Femur (tissue), 1 donor: ENCODE measurements at regions not wholly inside any gene's neighbourhood (a gene's known extent, or its start where the extent isn't known, plus 50 kb on each side); places are given as distances from the start of the nearest gene placed in this dataset.
"Not testable (repeated sequence)": the region's sequence is repeated elsewhere in the genome, so short reads cannot be mapped to it uniquely, and the experiment has no call there.

Experiments used
- DNase-seq: peaks from one replicate; pipeline ENCODE4 v3.0.0-alpha.2; 2017

DNA sequence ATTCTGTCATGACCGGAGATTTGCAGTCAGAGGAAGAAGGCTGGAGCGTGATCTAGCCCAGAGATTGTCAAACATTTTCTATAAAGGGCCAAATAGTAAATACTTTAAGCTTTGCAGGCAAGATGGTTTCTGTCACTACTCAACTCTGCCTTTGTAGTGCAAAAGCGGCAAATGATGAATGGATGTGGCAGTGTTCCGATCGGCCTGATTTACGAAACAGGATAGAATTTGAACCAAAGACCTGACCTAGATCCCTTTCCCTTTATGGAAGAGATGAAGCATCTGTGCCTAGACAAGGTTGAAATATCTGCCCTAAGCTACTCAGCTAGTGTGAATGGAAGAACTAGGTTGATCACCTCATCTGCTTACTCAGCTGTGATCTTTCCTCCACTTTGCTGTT lies 209.5 kb downstream of the YTHDC2 start:
- DNase-seq = no peak

DNA sequence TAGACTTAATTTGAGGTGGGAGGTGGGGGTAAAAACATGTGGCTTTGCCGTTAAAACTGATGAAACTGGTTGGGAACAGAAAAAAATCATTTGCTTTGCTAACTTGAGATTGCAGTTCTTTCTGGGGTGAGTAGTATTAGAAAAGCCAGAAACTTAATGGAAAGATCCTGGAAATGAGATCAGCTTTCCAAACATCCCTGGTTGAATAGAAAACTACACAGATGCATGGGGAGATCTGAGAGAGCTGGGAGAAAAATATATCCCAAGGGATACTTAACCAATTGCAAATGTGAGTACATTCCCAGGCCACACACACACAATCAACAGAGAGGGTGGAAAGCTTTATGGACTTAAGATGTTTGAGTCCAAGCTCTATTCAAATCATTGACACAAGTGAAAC lies 222.3 kb downstream of the YTHDC2 start:
- DNase-seq = no peak

DNA sequence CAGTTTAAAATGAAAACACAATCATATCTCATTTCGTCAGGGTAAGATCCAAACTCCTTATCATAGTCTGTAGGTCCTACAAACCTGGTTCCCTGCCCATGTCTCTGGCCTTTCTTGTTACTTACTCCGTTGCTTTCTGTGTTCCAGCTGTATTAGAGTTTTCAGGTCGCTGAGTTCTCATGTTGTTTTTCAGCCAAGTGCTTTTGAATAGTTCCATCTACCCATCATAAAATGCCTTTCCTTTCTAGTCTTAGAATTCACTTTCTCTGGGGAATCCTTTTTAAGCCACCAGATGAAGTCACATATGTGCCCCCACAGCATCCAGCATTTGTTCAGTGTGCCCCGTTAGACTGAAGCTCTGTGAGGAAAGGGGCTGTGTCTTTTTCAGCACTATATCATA lies 228.7 kb downstream of the YTHDC2 start:
- DNase-seq = no peak

DNA sequence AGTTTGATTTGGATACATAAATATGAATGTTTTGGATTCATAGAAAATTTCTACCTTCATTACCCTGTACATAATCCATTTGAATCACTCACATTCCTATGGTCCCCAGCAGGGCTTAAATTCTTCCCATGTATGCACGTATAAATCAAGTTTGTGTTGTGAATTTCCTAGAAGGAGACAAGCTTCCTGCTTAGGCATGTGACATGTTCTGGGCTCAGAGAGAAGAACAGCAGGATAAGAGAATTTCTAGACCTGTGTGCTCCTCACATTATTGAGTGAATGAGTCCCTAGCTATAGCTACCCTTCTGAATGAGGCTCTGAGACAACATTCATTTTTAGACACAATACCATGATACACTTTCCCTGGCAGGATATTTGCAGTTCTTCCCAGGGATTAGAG lies 229.1 kb downstream of the YTHDC2 start:
- DNase-seq = no peak

GRCh38 chr5:113748403-113748802 lies 234.9 kb downstream of the YTHDC2 start:
- DNase-seq = no peak

DNA sequence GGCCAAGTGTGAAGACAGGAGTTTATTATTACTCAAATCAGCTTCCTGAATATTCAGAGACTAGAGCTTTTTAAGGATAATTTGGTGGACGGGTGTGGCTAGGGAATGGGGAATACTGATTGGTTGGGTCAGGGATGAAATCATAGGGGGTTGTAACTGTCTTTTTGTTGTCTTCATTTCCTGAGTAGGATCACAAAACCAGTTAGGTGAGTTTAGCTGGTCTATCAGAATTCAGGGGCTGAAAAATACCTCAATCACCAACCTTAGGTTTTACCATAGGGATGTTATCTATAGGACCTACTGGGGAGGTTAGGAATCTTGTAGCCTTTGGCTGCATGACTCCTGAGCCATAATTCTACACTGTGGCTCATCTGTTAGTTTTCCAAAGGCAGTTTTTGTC lies 235.8 kb downstream of the YTHDC2 start:
- no peak for DNase-seq

GRCh38 chr5:113753182-113753581 lies 239.7 kb downstream of the YTHDC2 start:
- not testable (repeated sequence) for DNase-seq

GRCh38 chr5:113755516-113755915 lies 242.0 kb downstream of the YTHDC2 start:
- no peak for DNase-seq

DNA sequence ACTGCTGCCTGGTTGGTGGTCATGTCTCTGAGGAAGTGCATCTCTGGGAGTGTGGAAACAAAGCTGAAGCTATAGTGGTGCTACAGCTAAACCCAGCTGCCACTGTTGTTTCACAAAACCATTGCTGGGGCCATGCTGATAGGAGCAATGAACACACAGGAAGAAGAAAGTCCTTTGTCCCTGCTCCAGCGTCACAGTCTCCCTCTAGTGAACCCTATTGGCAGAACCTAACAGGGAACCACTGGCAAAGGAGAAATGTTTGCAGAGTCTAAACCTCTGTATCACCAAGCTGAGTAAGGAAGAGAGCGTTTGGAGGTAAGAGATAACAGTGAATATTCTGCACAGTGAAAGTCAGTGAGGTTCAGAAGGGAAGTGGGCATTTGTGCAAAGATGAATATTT lies 244.0 kb downstream of the YTHDC2 start:
- no peak for DNase-seq

DNA sequence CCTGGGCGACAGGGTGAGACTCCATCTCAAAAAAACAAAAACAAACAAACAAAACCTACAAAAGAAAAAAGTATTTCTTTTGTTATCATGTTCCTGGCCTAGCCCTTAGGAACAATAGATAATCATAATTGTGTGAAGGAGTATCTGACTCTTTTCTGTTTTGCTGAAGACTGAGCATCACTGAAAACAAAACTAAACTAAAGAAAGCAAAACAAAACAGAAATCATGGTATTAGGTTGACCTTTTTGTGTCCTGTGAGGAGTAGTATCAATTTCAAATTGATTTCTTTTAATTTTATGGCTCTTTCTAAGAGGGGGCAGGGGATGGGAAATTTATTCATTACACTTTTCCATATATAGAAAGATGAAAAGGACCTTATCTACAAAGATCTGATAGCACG lies 246.0 kb downstream of the YTHDC2 start:
- DNase-seq = no peak

GRCh38 chr5:113760486-113760885 lies 247.0 kb downstream of the YTHDC2 start:
- DNase-seq = no peak

- DNase-seq = no peak
These were observed 248.1 kb downstream of the YTHDC2 start for GRCh38 chr5:113761594-113761993.

DNA sequence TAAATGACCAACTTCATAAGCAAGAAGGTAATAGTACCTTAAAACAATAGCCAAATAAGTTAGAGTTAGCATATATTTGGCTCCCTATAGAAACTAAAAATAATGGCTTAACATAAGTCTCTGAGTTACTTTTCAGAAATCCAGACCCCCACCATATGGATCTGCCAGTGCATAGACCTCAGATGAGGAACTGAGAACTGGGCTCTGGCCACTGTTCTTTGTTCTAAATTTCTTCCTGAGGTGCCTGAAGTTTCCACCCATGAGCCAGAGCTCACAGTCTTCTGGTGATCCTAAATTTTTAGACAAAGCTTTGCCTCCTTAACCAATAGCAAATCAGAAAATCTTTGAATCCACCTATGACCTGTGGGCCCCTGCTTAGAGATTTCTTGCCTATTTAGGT lies 250.9 kb downstream of the YTHDC2 start:
- DNase-seq = no peak

- not testable (repeated sequence) for DNase-seq
These were observed 253.3 kb downstream of the YTHDC2 start for GRCh38 chr5:113766827-113767226.

- DNase-seq = no peak
These were observed 257.2 kb downstream of the YTHDC2 start for GRCh38 chr5:113770648-113771047.

DNA sequence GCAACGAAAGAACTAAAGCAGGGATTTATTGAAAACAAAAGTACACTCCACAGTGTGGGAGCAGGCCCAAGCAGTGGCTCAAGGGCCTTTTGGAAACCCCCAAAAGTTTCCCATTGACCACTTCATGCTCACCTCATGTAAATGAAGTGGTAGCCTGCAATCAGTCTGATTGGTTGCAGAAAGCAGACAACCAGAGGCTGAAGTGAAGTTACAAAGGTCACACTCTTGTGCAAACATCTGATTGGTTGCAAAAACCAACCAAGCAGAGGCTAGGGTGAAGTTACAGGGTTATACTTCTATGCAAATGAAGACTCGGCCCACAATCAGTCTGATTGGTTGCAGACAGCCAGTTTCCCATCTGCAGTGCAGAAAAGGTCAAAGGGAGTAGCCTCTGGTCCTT lies 258.0 kb downstream of the YTHDC2 start:
- no peak for DNase-seq

DNA sequence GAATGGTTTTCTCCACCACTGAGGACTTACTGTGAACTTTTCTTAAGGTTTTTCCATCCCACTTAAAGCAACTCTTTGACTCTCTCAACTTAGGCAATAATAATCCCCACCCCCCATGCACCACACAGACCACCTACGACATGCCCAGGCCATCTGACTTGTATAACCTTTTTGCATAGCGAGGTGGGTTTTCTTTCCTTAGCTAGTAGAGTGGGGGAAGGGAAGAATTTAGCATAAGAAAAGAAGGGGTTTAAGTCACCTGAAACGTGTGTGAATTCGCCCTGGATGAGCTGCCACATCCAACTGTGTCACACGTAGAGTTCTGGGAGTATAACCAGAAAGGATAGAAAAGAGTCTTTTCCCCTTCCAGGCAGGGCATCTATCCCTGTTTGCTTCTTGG lies 262.7 kb downstream of the YTHDC2 start:
- no peak for DNase-seq

- no peak for DNase-seq
These were observed 263.5 kb downstream of the YTHDC2 start for GRCh38 chr5:113776832-113777525.

DNA sequence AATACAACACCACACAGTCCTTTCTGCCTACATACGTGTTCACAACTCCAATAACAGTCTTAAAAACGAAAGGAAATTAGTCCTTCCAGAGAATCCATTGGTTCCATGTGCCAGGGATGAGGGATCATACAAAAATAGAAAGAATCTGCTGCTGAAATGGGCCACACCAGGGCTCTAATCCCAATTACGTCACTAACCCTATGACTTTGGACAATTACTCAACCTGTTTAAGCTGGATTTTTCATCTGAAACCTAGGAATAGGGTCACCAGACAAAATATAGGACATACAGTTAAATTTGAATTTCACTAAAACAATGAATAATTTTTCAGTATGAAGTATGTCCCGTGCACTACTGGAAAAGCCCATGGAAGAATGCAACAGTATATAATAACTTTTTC lies 264.7 kb downstream of the YTHDC2 start:
- DNase-seq = no peak

GRCh38 chr5:113788141-113788655 lies 274.7 kb downstream of the YTHDC2 start:
- DNase-seq = no peak

GRCh38 chr5:113789769-113790168 lies 276.3 kb downstream of the YTHDC2 start:
- DNase-seq = no peak

GRCh38 chr5:113792806-113793205 lies 279.3 kb downstream of the YTHDC2 start:
- no peak for DNase-seq

- no peak for DNase-seq
These were observed 281.5 kb downstream of the YTHDC2 start for GRCh38 chr5:113794981-113795380.

- DNase-seq = no peak
These were observed 287.2 kb downstream of the YTHDC2 start for GRCh38 chr5:113800686-113801085.

GRCh38 chr5:113804264-113804663 lies 290.8 kb downstream of the YTHDC2 start:
- no peak for DNase-seq
